SU-DHL-6 (cell line): ENCODE measurements at regions not wholly inside any gene's neighbourhood (a gene's known extent, or its start where the extent isn't known, plus 50 kb on each side); places are given as distances from the start of the nearest gene placed in this dataset.

ENCODE experiments used
- H2AFZ ChIP-seq: fragments of 200-600 bp; sonication (generic); 2 replicates; pipeline ENCODE4 v1.6.1; 2014; ENCODE audit warnings: low read depth, mild to moderate bottlenecking, moderate library complexity, mixed read lengths, antibody characterized with exemption, low read length; ENCODE audit not compliant: severe bottlenecking
- H3F3A ChIP-seq: fragments of 200-600 bp; shearing (Covaris generic); 2 replicates; pipeline ENCODE4 v1.6.0; 2016; ENCODE audit warnings: antibody characterized with exemption, mild to moderate bottlenecking; ENCODE audit not compliant: insufficient read depth
- H3K27ac ChIP-seq: fragments of 200-600 bp; sonication (generic); 2 replicates; pipeline ENCODE4 v1.5.1; 2016; ENCODE audit warnings: low read depth, mild to moderate bottlenecking, low read length, moderate library complexity, mixed read lengths
- H3K27me3 ChIP-seq: fragments of 200-600 bp; sonication (generic), shearing (Covaris generic); 2 replicates; pipeline ENCODE4 v1.6.0; 2014; ENCODE audit warnings: mild to moderate bottlenecking, low read length
- H3K36me3 ChIP-seq: fragments of 200-600 bp; sonication (generic); 2 replicates; pipeline ENCODE4 v1.6.1; 2014; ENCODE audit warnings: mild to moderate bottlenecking, low read length, mixed read lengths
- H3K4me2 ChIP-seq: fragments of 300-600, 200-600 bp; shearing (Covaris generic), sonication (generic); 2 replicates; pipeline ENCODE4 v1.6.0; 2014; ENCODE audit warnings: low read length, low read depth, mild to moderate bottlenecking; ENCODE audit not compliant: poor library complexity, severe bottlenecking
- H3K4me3 ChIP-seq: fragments of 200-600 bp; sonication (generic); 2 replicates; pipeline ENCODE4 v1.5.1; 2014; ENCODE audit warnings: antibody characterized with exemption, low read length, mild to moderate bottlenecking, mixed read lengths; ENCODE audit not compliant: insufficient read depth, poor library complexity, severe bottlenecking
- H3K79me2 ChIP-seq: fragments of 200-600 bp; sonication (generic); 2 replicates; pipeline ENCODE4 v1.6.1; 2014; ENCODE audit warnings: mild to moderate bottlenecking, low read length, moderate library complexity; ENCODE audit not compliant: insufficient read depth
- H3K9ac ChIP-seq: fragments of 200-600 bp; sonication (generic); 2 replicates; pipeline ENCODE4 v1.7.0; 2014; ENCODE audit warnings: mild to moderate bottlenecking, low read length
- H3K9me2 ChIP-seq: fragments of 200-600 bp; sonication (generic); replicated peaks from 2 replicates; pipeline ENCODE4 v1.6.1; 2014; ENCODE audit warnings: low read length; ENCODE audit not compliant: insufficient read depth
- H3K9me3 ChIP-seq: fragments of 200-600 bp; sonication (generic); 2 replicates; pipeline ENCODE4 v1.6.1; 2014; ENCODE audit warnings: low read length, mixed read lengths; ENCODE audit not compliant: insufficient read depth
- H4K20me1 ChIP-seq: fragments of 200-600 bp; sonication (generic); 2 replicates; pipeline ENCODE4 v1.6.1; 2014; ENCODE audit warnings: low read depth, mild to moderate bottlenecking, antibody characterized with exemption, low read length, moderate library complexity, mixed read lengths
- EZH2phosphoT487 ChIP-seq: fragments of 200-600 bp; sonication (generic), shearing (Covaris generic); conservative IDR thresholded peaks from 2 replicates; pipeline ENCODE4 v1.6.1; 2018; ENCODE audit warnings: mild to moderate bottlenecking, antibody characterized with exemption, low read length, moderate library complexity, mixed read lengths
- TF ChIP-seq, protein P1 (sequence below): fragments of 200-600 bp; sonication (generic); IDR thresholded peaks from one replicate; pipeline ENCODE4 v1.5.1; 2017; ENCODE audit warnings: antibody characterized with exemption, mild to moderate bottlenecking, low read length, moderate library complexity; ENCODE audit not compliant: insufficient read depth, poor library complexity, severe bottlenecking

DNA sequence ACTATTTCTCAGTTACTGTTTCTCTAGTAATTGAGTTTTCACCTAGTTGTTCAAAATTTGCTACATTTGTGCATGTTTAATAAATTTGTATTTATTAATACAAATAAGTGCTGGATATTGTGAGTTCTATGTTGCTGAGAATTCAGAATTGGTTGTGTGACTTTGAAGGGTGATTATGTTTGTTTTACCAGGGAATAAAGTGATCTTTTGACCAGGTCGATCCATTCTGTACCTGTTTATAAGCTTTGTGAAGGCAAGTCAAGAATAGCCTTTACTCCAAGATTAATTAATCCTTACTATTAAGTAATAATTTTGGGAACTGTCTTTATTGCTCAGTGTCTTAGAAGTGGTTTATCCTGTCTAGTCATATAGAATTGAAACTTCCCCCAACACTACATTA lies 230.0 kb upstream of the GYPC start:
- H3F3A ChIP-seq = no peaks in the 10 kb centered on the region
- H4K20me1 ChIP-seq = no peaks in the 10 kb centered on the region
- no peaks in the 10 kb centered on the region for H3K36me3 ChIP-seq
- no peaks in the 10 kb centered on the region for H3K9me3 ChIP-seq
- no peaks in the 10 kb centered on the region for H3K27me3 ChIP-seq
- no peak overlapping the region for H3K9ac ChIP-seq
- H3K4me3 ChIP-seq = no peak overlapping the region
- no peak for TF ChIP-seq EZH2phosphoT487
- TF ChIP-seq, protein P1, sequence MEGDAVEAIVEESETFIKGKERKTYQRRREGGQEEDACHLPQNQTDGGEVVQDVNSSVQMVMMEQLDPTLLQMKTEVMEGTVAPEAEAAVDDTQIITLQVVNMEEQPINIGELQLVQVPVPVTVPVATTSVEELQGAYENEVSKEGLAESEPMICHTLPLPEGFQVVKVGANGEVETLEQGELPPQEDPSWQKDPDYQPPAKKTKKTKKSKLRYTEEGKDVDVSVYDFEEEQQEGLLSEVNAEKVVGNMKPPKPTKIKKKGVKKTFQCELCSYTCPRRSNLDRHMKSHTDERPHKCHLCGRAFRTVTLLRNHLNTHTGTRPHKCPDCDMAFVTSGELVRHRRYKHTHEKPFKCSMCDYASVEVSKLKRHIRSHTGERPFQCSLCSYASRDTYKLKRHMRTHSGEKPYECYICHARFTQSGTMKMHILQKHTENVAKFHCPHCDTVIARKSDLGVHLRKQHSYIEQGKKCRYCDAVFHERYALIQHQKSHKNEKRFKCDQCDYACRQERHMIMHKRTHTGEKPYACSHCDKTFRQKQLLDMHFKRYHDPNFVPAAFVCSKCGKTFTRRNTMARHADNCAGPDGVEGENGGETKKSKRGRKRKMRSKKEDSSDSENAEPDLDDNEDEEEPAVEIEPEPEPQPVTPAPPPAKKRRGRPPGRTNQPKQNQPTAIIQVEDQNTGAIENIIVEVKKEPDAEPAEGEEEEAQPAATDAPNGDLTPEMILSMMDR = no peak
- no peaks in the 10 kb centered on the region for H3K9me2 ChIP-seq
- no peak overlapping the region for H3K27ac ChIP-seq
- no peaks in the 10 kb centered on the region for H3K79me2 ChIP-seq
- no peak overlapping the region for H3K4me2 ChIP-seq
- no peak overlapping the region for H2AFZ ChIP-seq

DNA sequence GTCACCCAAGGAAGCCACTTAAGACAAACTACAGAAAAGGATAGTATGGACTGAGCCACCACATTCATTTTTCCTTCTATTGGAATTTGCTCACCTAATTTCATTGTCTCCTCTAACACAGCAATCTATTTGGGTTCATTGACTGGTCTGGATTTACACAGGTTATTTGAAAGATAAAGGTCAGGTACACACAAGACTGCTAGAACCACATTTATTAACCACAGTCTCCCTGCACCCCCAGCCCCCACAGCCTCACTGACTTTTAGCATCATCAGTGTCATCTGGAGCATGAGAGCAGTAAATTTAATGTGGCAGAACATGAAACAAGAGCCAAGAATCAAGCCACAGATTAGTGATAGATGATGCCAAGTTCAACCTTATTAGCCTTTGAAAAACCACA lies 226.9 kb upstream of the GYPC start:
- no peak overlapping the region for H3K9ac ChIP-seq
- no peaks in the 10 kb centered on the region for H3K9me2 ChIP-seq
- no peaks in the 10 kb centered on the region for H3K27me3 ChIP-seq
- no peaks in the 10 kb centered on the region for H3K36me3 ChIP-seq
- no peak overlapping the region for H3K4me2 ChIP-seq
- no peaks in the 10 kb centered on the region for H4K20me1 ChIP-seq
- TF ChIP-seq, protein P1 = no peak
- TF ChIP-seq EZH2phosphoT487 = no peak
- no peaks in the 10 kb centered on the region for H3K79me2 ChIP-seq
- H3K9me3 ChIP-seq = no peaks in the 10 kb centered on the region
- no peaks in the 10 kb centered on the region for H3F3A ChIP-seq
- H3K27ac ChIP-seq = no peak overlapping the region
- no peak overlapping the region for H3K4me3 ChIP-seq
- no peak overlapping the region for H2AFZ ChIP-seq

DNA sequence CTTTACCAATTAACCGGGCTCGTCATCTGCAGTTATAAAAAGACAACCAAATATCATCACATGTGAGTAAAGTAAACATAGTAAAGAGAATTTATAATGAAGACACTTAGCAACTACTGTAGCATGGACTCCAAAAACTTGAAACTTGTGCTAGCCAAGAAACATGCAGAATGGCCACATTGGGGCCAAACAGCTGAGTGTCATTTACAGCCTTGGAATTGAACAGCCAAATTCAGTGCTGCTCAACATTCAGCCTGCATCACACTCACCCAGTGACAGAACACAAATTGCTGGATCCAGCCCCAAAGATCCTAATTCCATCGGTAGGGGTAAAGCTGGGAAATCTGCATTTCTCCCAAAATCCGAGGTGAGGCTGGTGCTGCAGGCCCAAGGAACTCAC lies 224.8 kb upstream of the GYPC start:
- H3K27me3 ChIP-seq = no peaks in the 10 kb centered on the region
- H4K20me1 ChIP-seq = no peaks in the 10 kb centered on the region
- TF ChIP-seq, protein P1 = no peak
- no peak for TF ChIP-seq EZH2phosphoT487
- no peak overlapping the region for H3K4me2 ChIP-seq
- no peak overlapping the region for H3K27ac ChIP-seq
- H3K79me2 ChIP-seq = no peaks in the 10 kb centered on the region
- H2AFZ ChIP-seq = no peak overlapping the region
- no peak overlapping the region for H3K4me3 ChIP-seq
- no peak overlapping the region for H3K9ac ChIP-seq
- H3K9me2 ChIP-seq = no peaks in the 10 kb centered on the region
- H3F3A ChIP-seq = no peaks in the 10 kb centered on the region
- no peaks in the 10 kb centered on the region for H3K36me3 ChIP-seq
- H3K9me3 ChIP-seq = no peaks in the 10 kb centered on the region

DNA sequence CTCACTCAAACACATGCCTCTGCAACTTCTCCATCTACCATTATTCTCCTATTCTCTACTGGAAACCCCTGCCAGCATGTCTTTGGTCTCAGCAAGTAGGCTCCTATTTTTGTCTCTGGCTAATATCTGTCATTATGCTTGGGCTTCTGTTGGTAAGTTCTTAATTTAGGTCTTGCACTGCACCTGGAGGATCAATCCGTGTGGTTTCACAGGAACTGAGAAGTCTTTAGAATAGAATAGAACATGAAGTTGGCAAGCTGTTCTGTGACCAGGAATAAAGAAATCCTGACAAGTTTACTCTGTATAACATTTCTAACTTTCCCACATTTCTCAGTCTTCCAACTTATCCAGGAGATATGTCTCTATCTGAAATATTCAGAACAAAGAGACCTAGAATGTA lies 219.5 kb upstream of the GYPC start:
- TF ChIP-seq EZH2phosphoT487 = no peak
- TF ChIP-seq, protein P1 = no peak
- Histone ChIP-seq H3K9me3 (no peaks in the 10 kb centered on the region), H3K36me3 (no peaks in the 10 kb centered on the region)

More for the DNA sequence above, 219.5 kb upstream of the GYPC start:
- Histone ChIP-seq H3K9ac (no peak overlapping the region), H2AFZ (no peak overlapping the region), H3K27me3 (no peaks in the 10 kb centered on the region), H3K79me2 (no peaks in the 10 kb centered on the region), H3K27ac (no peak overlapping the region), H3K4me3 (no peak overlapping the region), H3F3A (no peaks in the 10 kb centered on the region), H4K20me1 (no peaks in the 10 kb centered on the region), H3K4me2 (no peak overlapping the region), H3K9me2 (no peaks in the 10 kb centered on the region)
